Pancreas (tissue), 10 donors: ENCODE measurements at regions not wholly inside any gene's neighbourhood (a gene's known extent, or its start where the extent isn't known, plus 50 kb on each side); places are given as distances from the start of the nearest gene placed in this dataset.
A peak's percentile ranks its signal among the peaks of the same experiment; 100 is the strongest.

Source experiments
- ATAC-seq, 4 donors: fragments of 200-7000 bp; cut with Tn5 transposase; one replicate each; pipeline versions ENCODE4 v1.8.0 to v1.9.1; 2020; ENCODE audit warnings: mild to moderate bottlenecking in 4 of 4, moderate library complexity in 4 of 4
- DNase-seq, 6 donors: peaks; one replicate each; pipeline ENCODE4 v3.0.0-alpha.2; 2020
- FAIRE-seq: peaks from 2 replicates; lab custom pipeline; 2012; peaks lifted over from hg19 to GRCh38; lab: Jason Lieb, UNC
- H3K27ac ChIP-seq, 4 donors: fragments of 200-600 bp; sonication (generic); 1 replicate in 3 of 4; 2 replicates in 1 of 4; pipeline versions ENCODE4 v1.5.0 to v1.8.0; 2020
- H3K27me3 ChIP-seq, 4 donors: fragments of 200-600 bp; one replicate each; pipeline ENCODE4 v1.8.0; 2021
- H3K36me3 ChIP-seq, 3 donors: fragments of 200-600 bp; sonication (generic) in 1 of 3; one replicate each; pipeline versions ENCODE4 v1.5.0 to v1.8.0; 2020 to 2021
- H3K4me1 ChIP-seq, 3 donors: fragments of 200-600 bp; one replicate each; pipeline ENCODE4 v1.8.0; 2021
- H3K4me3 ChIP-seq, 4 donors: fragments of 200-600 bp; sonication (generic) in 2 of 4; one replicate each; pipeline versions ENCODE4 v1.5.0 to v1.8.0; 2020 to 2021
- H3K9me3 ChIP-seq, 4 donors: fragments of 200-600 bp; one replicate each; pipeline ENCODE4 v1.8.0; 2021
- CTCF ChIP-seq, 4 donors: fragments of 200-600 bp; sonication (generic) in 3 of 4; IDR thresholded peaks; one replicate each; pipeline versions ENCODE4 v1.5.0 to v1.8.0; 2021; ENCODE audit warnings: antibody characterized with exemption in 4 of 4
- WGBS, 2 donors: extraction: QIAGEN DNeasy Blood & Tissue Kit; methylation state at CpG; one replicate each; pipeline ENCODE4 v1.1.7; 2013; 5-methylcytosine and 5-hydroxymethylcytosine counted together
- intact Hi-C, 3 donors: fragments of 100-400 bp; cut with DNase I; formaldehyde crosslinking; loops; one replicate each; pipeline versions ENCODE4 v1.11.1 to v1.14.2; 2022
- donor health status: healthy with polysubstance abuse.
- donor health status: DM: no; HTN: no; CAD: no; lungs with moderate emphysema.
- donor health status: DM: no; HTN: no; CAD: no.
- donor health status: control.
- donor health status: control.
- donor health status: Bipolar disorder and iron deficiency.
- donor health status: DM: yes; HTN: yes; CAD: no.
- donor health status: DM: no; HTN: no; CAD: no.
- donor health status: DM: no; HTN: no; CAD: no.
- donor health status: DM: yes; HTN: yes; CAD: no.

DNA sequence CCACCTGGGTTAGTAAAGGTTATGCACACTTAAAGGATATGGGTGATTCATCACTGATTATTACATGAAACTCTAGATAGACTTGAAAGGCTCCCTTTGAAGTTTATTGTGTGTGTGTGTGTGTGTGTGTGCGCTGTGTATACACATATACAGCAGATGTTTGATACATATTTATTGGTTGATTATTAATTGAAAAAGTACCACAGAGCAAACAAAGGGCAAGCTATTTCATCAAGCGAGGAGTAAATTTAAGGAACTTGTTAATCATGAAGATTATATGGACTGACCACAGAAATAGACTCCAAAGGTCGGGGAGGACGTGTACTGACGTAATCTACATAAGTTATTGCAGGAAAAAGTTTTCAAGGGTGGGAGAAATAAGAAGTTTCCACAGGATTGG lies 617.4 kb upstream of the POU3F3 start:
- FAIRE-seq (no peak), ATAC-seq (no peak), DNase-seq (no peak)
- 37 to 40% methylated on average over 5 of the region's 5 CpGs for WGBS, 2 donors
- Histone ChIP-seq H3K36me3 (no peaks in the 10 kb centered on the region), H3K4me3 (no peak overlapping the region), H3K4me1 (no peaks in the 10 kb centered on the region), H3K27ac (no peak overlapping the region), H3K9me3 (no peaks in the 10 kb centered on the region), H3K27me3 (no peaks in the 10 kb centered on the region)
- intact Hi-C loops = no loop called here
- TF ChIP-seq CTCF (IDR thresholded peaks at IDR 0.05) = no peak

GRCh38 chr2:104240984-104241383 lies 612.9 kb upstream of the POU3F3 start:
- intact Hi-C loops = no loop called here
- DNase-seq (no peak), ATAC-seq (no peak), FAIRE-seq (no peak)
- TF ChIP-seq CTCF (IDR thresholded peaks at IDR 0.05) = no peak
- no peak overlapping the region for H3K4me3 ChIP-seq
- no peaks in the 10 kb centered on the region for H3K27me3 ChIP-seq
- H3K9me3 ChIP-seq = no peaks in the 10 kb centered on the region
- no peaks in the 10 kb centered on the region for H3K36me3 ChIP-seq
- H3K27ac ChIP-seq = no peak overlapping the region
- H3K4me1 ChIP-seq = no peaks in the 10 kb centered on the region

- no peaks in the 10 kb centered on the region for H3K27me3 ChIP-seq
- WGBS, 2 donors = 14 to 17% methylated on average over 4 of the region's 4 CpGs
- H3K4me3 ChIP-seq = no peak overlapping the region
- DNase-seq = no peak
- intact Hi-C loops = no loop called here
- peak overlapping the region in 1 of 4 donors; percentile 16 for H3K27ac ChIP-seq
- no peaks in the 10 kb centered on the region for H3K4me1 ChIP-seq
- peak in 1 of 4 donors; percentile 58 for ATAC-seq
- H3K36me3 ChIP-seq = no peaks in the 10 kb centered on the region
- no peak for FAIRE-seq
- no peaks in the 10 kb centered on the region for H3K9me3 ChIP-seq
- TF ChIP-seq CTCF (IDR thresholded peaks at IDR 0.05) = no peak
Measured at GRCh38 chr2:104249629-104250028, 604.3 kb upstream of the POU3F3 start.

GRCh38 chr2:104250635-104251034 lies 603.3 kb upstream of the POU3F3 start:
- intact Hi-C loops = no loop called here
- no peak for FAIRE-seq
- Histone ChIP-seq H3K36me3 (no peaks in the 10 kb centered on the region), H3K4me1 (no peaks in the 10 kb centered on the region), H3K9me3 (no peaks in the 10 kb centered on the region), H3K27me3 (no peaks in the 10 kb centered on the region), H3K27ac (no peak overlapping the region), H3K4me3 (no peak overlapping the region)
- DNase-seq = no peak
- WGBS, 2 donors = 53 to 74% methylated on average over 2 of the region's 2 CpGs
- ATAC-seq = no peak
- TF ChIP-seq CTCF (IDR thresholded peaks at IDR 0.05) = no peak

DNA sequence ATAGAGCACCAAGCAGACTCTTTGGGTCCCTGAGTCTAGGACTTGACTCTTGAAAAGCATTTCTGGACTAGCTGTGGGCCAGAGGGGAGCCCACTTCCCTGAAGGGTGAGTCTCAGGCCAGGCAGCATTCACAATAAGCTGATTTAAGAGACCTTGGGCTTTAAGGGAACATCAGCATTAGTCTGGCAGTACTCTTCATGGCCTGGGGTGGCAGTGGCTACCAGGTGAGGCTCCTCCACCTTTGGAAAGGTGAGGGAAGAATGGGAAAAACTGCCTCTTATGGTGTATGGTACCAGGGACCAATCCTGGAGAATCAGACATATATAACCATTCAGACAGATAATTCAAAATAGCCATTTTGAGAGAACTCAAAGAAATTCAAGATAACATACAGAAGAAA lies 599.9 kb upstream of the POU3F3 start:
- H3K27me3 ChIP-seq = no peaks in the 10 kb centered on the region
- intact Hi-C loops = no loop called here
- no peak for FAIRE-seq
- H3K9me3 ChIP-seq = peaks cover 0 to 3% (median 0%) of the 10 kb centered on the region in 4 donors
- no peak overlapping the region for H3K4me3 ChIP-seq
- H3K4me1 ChIP-seq = no peaks in the 10 kb centered on the region
- TF ChIP-seq CTCF (IDR thresholded peaks at IDR 0.05) = no peak
- no peak overlapping the region for H3K27ac ChIP-seq
- no peaks in the 10 kb centered on the region for H3K36me3 ChIP-seq
- no peak for DNase-seq
- ATAC-seq = no peak
